ENCODE measurements at regions not wholly inside any gene's neighbourhood (a gene's known extent, or its start where the extent isn't known, plus 50 kb on each side); places are given as distances from the start of the nearest gene placed in this dataset.

DNA sequence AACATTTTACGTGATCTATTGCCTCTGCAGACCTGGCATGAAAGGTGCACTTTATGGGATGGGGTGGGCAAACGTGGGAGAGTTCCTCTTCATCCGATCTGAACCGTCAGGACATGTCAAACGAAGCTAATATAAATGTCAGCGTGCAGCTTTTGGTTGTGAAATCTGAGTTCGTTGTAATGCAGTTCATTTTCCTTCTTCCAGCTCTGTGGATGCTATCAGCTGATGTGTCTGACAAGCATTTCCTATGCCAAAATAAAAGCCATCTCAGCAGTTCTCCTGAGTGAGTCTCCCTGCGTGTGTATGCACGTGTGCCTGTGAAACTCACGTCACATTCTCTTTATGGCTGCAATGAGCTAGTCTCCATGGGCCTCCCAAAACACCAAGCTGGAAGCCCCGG, 512.3 kb downstream of the MCTP2 start:
- no peak overlapping the region for H3K4me3 ChIP-seq (ENCODE audit: low read length, poor library complexity, severe bottlenecking)
- H3K4me2 ChIP-seq (ENCODE audit: low read depth, low read length, poor library complexity, severe bottlenecking) = no peak overlapping the region
- H3K36me3 ChIP-seq (ENCODE audit: insufficient read depth, low read length) = no peaks in the 10 kb centered on the region
- no peaks in the 10 kb centered on the region for H3K27me3 ChIP-seq (ENCODE audit: insufficient read depth, low read length, poor library complexity, severe bottlenecking)
- no peak overlapping the region for H3K9ac ChIP-seq (ENCODE audit: low read depth, low read length, poor library complexity, severe bottlenecking)
- H3K9me3 ChIP-seq (ENCODE audit: insufficient read depth, low read depth, low read length) = no peaks in the 10 kb centered on the region
- H4K20me1 ChIP-seq (ENCODE audit: insufficient read depth, low read length, poor library complexity, severe bottlenecking) = no peaks in the 10 kb centered on the region
- no peaks in the 10 kb centered on the region for H3K4me1 ChIP-seq (ENCODE audit: insufficient read depth, low read length, poor library complexity, severe bottlenecking)
- H2AFZ ChIP-seq (ENCODE audit: low read length) = no peak overlapping the region
- no peak for TF ChIP-seq EZH2phosphoT487 (IDR thresholded peaks at IDR 0.05; ENCODE audit: borderline replicate concordance)
- TF ChIP-seq, protein P1, sequence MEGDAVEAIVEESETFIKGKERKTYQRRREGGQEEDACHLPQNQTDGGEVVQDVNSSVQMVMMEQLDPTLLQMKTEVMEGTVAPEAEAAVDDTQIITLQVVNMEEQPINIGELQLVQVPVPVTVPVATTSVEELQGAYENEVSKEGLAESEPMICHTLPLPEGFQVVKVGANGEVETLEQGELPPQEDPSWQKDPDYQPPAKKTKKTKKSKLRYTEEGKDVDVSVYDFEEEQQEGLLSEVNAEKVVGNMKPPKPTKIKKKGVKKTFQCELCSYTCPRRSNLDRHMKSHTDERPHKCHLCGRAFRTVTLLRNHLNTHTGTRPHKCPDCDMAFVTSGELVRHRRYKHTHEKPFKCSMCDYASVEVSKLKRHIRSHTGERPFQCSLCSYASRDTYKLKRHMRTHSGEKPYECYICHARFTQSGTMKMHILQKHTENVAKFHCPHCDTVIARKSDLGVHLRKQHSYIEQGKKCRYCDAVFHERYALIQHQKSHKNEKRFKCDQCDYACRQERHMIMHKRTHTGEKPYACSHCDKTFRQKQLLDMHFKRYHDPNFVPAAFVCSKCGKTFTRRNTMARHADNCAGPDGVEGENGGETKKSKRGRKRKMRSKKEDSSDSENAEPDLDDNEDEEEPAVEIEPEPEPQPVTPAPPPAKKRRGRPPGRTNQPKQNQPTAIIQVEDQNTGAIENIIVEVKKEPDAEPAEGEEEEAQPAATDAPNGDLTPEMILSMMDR (conservative IDR thresholded peaks at IDR 0.05; ENCODE audit: low read length) = no peak
- no peaks in the 10 kb centered on the region for H3K9me2 ChIP-seq (replicated peaks; ENCODE audit: low read depth, low read length)
- H3K79me2 ChIP-seq (ENCODE audit: insufficient read depth, low read length) = no peaks in the 10 kb centered on the region
- no peaks in the 10 kb centered on the region for H3F3A ChIP-seq (ENCODE audit: low read depth)

GRCh38 chr15:94744080-94744793, 512.9 kb downstream of the MCTP2 start:
- no peaks in the 10 kb centered on the region for H3K27me3 ChIP-seq (ENCODE audit: insufficient read depth, low read length, poor library complexity, severe bottlenecking)
- no peak overlapping the region for H3K4me2 ChIP-seq (ENCODE audit: low read depth, low read length, poor library complexity, severe bottlenecking)
- TF ChIP-seq, protein P1 (conservative IDR thresholded peaks at IDR 0.05; ENCODE audit: low read length) = no peak
- TF ChIP-seq EZH2phosphoT487 (IDR thresholded peaks at IDR 0.05; ENCODE audit: borderline replicate concordance) = no peak
- H3F3A ChIP-seq (ENCODE audit: low read depth) = no peaks in the 10 kb centered on the region
- H3K4me3 ChIP-seq (ENCODE audit: low read length, poor library complexity, severe bottlenecking) = no peak overlapping the region
- no peaks in the 10 kb centered on the region for H3K4me1 ChIP-seq (ENCODE audit: insufficient read depth, low read length, poor library complexity, severe bottlenecking)
- H3K9me2 ChIP-seq (replicated peaks; ENCODE audit: low read depth, low read length) = no peaks in the 10 kb centered on the region
- no peaks in the 10 kb centered on the region for H3K79me2 ChIP-seq (ENCODE audit: insufficient read depth, low read length)
- no peaks in the 10 kb centered on the region for H3K9me3 ChIP-seq (ENCODE audit: insufficient read depth, low read depth, low read length)
- H3K9ac ChIP-seq (ENCODE audit: low read depth, low read length, poor library complexity, severe bottlenecking) = no peak overlapping the region
- H2AFZ ChIP-seq (ENCODE audit: low read length) = no peak overlapping the region
- no peaks in the 10 kb centered on the region for H4K20me1 ChIP-seq (ENCODE audit: insufficient read depth, low read length, poor library complexity, severe bottlenecking)
- no peaks in the 10 kb centered on the region for H3K36me3 ChIP-seq (ENCODE audit: insufficient read depth, low read length)

DNA sequence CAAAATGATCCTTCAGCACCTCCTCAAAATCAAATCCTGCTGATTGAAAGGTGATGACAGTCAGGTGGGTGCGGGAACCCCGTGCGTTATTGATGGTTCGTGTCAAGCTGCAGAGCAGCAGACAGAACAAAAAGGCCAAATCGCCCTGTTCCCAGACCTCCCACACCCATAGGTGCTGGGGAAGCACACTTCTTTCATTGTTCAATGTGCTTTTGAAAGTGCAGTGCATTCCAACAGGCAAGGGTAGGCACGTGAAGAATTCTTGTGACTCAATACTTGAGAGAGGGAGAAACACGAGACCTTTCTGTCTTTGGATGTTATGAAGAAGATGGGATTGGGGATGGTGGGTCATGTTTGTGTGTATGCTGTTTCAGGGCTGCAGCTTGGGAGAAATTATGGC, 514.0 kb downstream of the MCTP2 start:
- no peaks in the 10 kb centered on the region for H3K9me3 ChIP-seq (ENCODE audit: insufficient read depth, low read depth, low read length)
- no peak overlapping the region for H2AFZ ChIP-seq (ENCODE audit: low read length)

More for the DNA sequence above, 514.0 kb downstream of the MCTP2 start:
- TF ChIP-seq, protein P1 (conservative IDR thresholded peaks at IDR 0.05; ENCODE audit: low read length) = no peak
- no peak for TF ChIP-seq EZH2phosphoT487 (IDR thresholded peaks at IDR 0.05; ENCODE audit: borderline replicate concordance)
- no peak overlapping the region for H3K4me3 ChIP-seq (ENCODE audit: low read length, poor library complexity, severe bottlenecking)
- H3F3A ChIP-seq (ENCODE audit: low read depth) = no peaks in the 10 kb centered on the region
- H3K4me2 ChIP-seq (ENCODE audit: low read depth, low read length, poor library complexity, severe bottlenecking) = no peak overlapping the region
- H3K79me2 ChIP-seq (ENCODE audit: insufficient read depth, low read length) = no peaks in the 10 kb centered on the region
- H4K20me1 ChIP-seq (ENCODE audit: insufficient read depth, low read length, poor library complexity, severe bottlenecking) = no peaks in the 10 kb centered on the region
- H3K4me1 ChIP-seq (ENCODE audit: insufficient read depth, low read length, poor library complexity, severe bottlenecking) = no peaks in the 10 kb centered on the region
- H3K27me3 ChIP-seq (ENCODE audit: insufficient read depth, low read length, poor library complexity, severe bottlenecking) = no peaks in the 10 kb centered on the region
- H3K9me2 ChIP-seq (replicated peaks; ENCODE audit: low read depth, low read length) = no peaks in the 10 kb centered on the region
- no peak overlapping the region for H3K9ac ChIP-seq (ENCODE audit: low read depth, low read length, poor library complexity, severe bottlenecking)
- no peaks in the 10 kb centered on the region for H3K36me3 ChIP-seq (ENCODE audit: insufficient read depth, low read length)
